GM23338 (cell line): ENCODE measurements at regions not wholly inside any gene's neighbourhood (a gene's known extent, or its start where the extent isn't known, plus 50 kb on each side); places are given as distances from the start of the nearest gene placed in this dataset.

Experiments used
- ATAC-seq: fragments of 200-7000 bp; cut with Tn5 transposase; 3 replicates; pipeline ENCODE4 v1.9.1; 2020
- DNase-seq: peaks from one replicate; pipeline ENCODE4 v3.0.0-alpha.2; 2015; ENCODE audit warnings: low spot score
- H2AFZ ChIP-seq: fragments of 200-600 bp; sonication (generic); 2 replicates; pipeline ENCODE4 v1.8.0; 2016; ENCODE audit warnings: antibody characterized with exemption, mild to moderate bottlenecking, moderate library complexity
- H3F3A ChIP-seq: fragments of 200-600 bp; sonication (generic); replicated peaks from 2 replicates; pipeline ENCODE4 v1.8.0; 2017; ENCODE audit warnings: antibody characterized with exemption, mixed run types, low read depth
- H3K27ac ChIP-seq: fragments of 200-600 bp; sonication (generic); 2 replicates; pipeline ENCODE4 v1.6.1; 2016; ENCODE audit warnings: low read depth
- H3K27me3 ChIP-seq: fragments of 200-600 bp; sonication (generic); 2 replicates; pipeline ENCODE4 v1.8.0; 2016; ENCODE audit warnings: mild to moderate bottlenecking, mixed run types, moderate library complexity; ENCODE audit not compliant: insufficient read depth
- H3K36me3 ChIP-seq: fragments of 200-600 bp; sonication (generic); 2 replicates; pipeline ENCODE4 v1.8.0; 2016; ENCODE audit warnings: mild to moderate bottlenecking; ENCODE audit not compliant: insufficient read depth
- H3K4me1 ChIP-seq: fragments of 200-600 bp; sonication (generic); 2 replicates; pipeline ENCODE4 v1.8.0; 2016; ENCODE audit warnings: mild to moderate bottlenecking, moderate library complexity; ENCODE audit not compliant: insufficient read depth
- H3K4me2 ChIP-seq: fragments of 200-600 bp; sonication (generic); 2 replicates; pipeline ENCODE4 v1.7.1; 2017; ENCODE audit warnings: mixed run types
- H3K4me3 ChIP-seq: fragments of 200-600 bp; sonication (generic); 2 replicates; pipeline ENCODE4 v1.6.1; 2016; ENCODE audit warnings: mixed run types
- H3K79me2 ChIP-seq: fragments of 200-600 bp; sonication (generic); replicated peaks from 2 replicates; pipeline ENCODE4 v1.8.0; 2017; ENCODE audit warnings: mild to moderate bottlenecking; ENCODE audit not compliant: insufficient read depth
- H3K9me2 ChIP-seq: fragments of 200-600 bp; sonication (generic); 2 replicates; pipeline ENCODE4 v1.8.0; 2017; ENCODE audit not compliant: insufficient read depth
- H4K20me1 ChIP-seq: fragments of 200-600 bp; sonication (generic); replicated peaks from 2 replicates; pipeline ENCODE4 v1.8.0; 2017; ENCODE audit warnings: mild to moderate bottlenecking; ENCODE audit not compliant: insufficient read depth
- H3K27ac Mint-ChIP-seq: 2 replicates; pipeline ENCODE4 v1.8.0; 2020; ENCODE audit warnings: inconsistent platforms, mild to moderate bottlenecking, moderate library complexity, mixed read lengths
- H3K27me3 Mint-ChIP-seq: 3 replicates; pipeline ENCODE4 v1.8.0; 2022; ENCODE audit warnings: low read depth, mild to moderate bottlenecking, moderate library complexity, mixed read lengths, inconsistent platforms; ENCODE audit not compliant: insufficient read depth, poor library complexity
- H3K36me3 Mint-ChIP-seq: 3 replicates; pipeline ENCODE4 v1.8.0; 2021; ENCODE audit warnings: low read depth, mild to moderate bottlenecking, inconsistent platforms, moderate library complexity, mixed read lengths
- H3K4me1 Mint-ChIP-seq: 3 replicates; pipeline ENCODE4 v1.8.0; 2020; ENCODE audit warnings: mild to moderate bottlenecking, inconsistent platforms, mixed read lengths
- H3K4me3 Mint-ChIP-seq: 3 replicates; pipeline ENCODE4 v1.8.0; 2021; ENCODE audit warnings: moderate library complexity, mild to moderate bottlenecking, inconsistent platforms, mixed read lengths
- H3K9me3 Mint-ChIP-seq: 3 replicates; pipeline ENCODE4 v1.8.0; 2020; ENCODE audit warnings: moderate library complexity, mild to moderate bottlenecking, inconsistent platforms, mixed read lengths
- CREB1 ChIP-seq: fragments of 250-450 bp; sonication (Bioruptor Pico); IDR thresholded peaks from 2 replicates; pipeline ENCODE4 v1.5.0; 2020; ENCODE audit warnings: low read depth, mild to moderate bottlenecking, moderate library complexity
- EZH2 ChIP-seq: fragments of 200-600 bp; sonication (generic); IDR thresholded peaks from one replicate; pipeline ENCODE4 v1.8.0; 2017; ENCODE audit warnings: antibody characterized with exemption, mild to moderate bottlenecking, low read depth; ENCODE audit not compliant: unreplicated experiment
- EZH2phosphoT487 ChIP-seq: fragments of 200-600 bp; sonication (generic); IDR thresholded peaks from one replicate; pipeline ENCODE4 v1.8.1; 2018; ENCODE audit warnings: antibody characterized with exemption; ENCODE audit not compliant: unreplicated experiment
- JUNB ChIP-seq: IDR thresholded peaks from one replicate; pipeline ENCODE4 v1.6.1; 2016; ENCODE audit warnings: antibody characterized with exemption; ENCODE audit not compliant: unreplicated experiment
- NANOG ChIP-seq: IDR thresholded peaks from 2 replicates; pipeline ENCODE4 v1.6.1; 2016; ENCODE audit warnings: antibody characterized with exemption, borderline replicate concordance
- POLR2AphosphoS5 ChIP-seq: IDR thresholded peaks from 2 replicates; pipeline ENCODE4 v1.6.1; 2016; ENCODE audit warnings: antibody characterized with exemption, low read depth
- STAT1 ChIP-seq: IDR thresholded peaks from one replicate; pipeline ENCODE4 v1.6.1; 2016; ENCODE audit warnings: antibody characterized with exemption; ENCODE audit not compliant: unreplicated experiment
- ZNF114 ChIP-seq: fragments of 250-450 bp; sonication (Bioruptor Pico); IDR thresholded peaks from 2 replicates; pipeline ENCODE4 v1.5.0; 2020; ENCODE audit warnings: mild to moderate bottlenecking, moderate library complexity
- ZNF331 ChIP-seq: fragments of 250-450 bp; sonication (Bioruptor Pico); IDR thresholded peaks from 2 replicates; pipeline ENCODE4 v1.5.0; 2020; ENCODE audit warnings: low read depth, mild to moderate bottlenecking, moderate library complexity
- TF ChIP-seq, protein P1 (sequence below): IDR thresholded peaks from 2 replicates; pipeline ENCODE4 v1.6.1; 2016; ENCODE audit warnings: antibody characterized with exemption
- TF ChIP-seq, protein P2 (sequence below): fragments of 250-450 bp; sonication (Bioruptor Pico); IDR thresholded peaks from 2 replicates; pipeline ENCODE4 v1.5.0; 2020; ENCODE audit warnings: mild to moderate bottlenecking, moderate library complexity
- TF ChIP-seq, protein P3 (sequence below), 2 experiments: fragments of 200-600 bp in 1 of 2; sonication (generic) in 1 of 2; conservative IDR thresholded peaks; 2 replicates each; pipeline versions ENCODE4 v1.5.1 to v1.6.1; 2016 to 2017; ENCODE audit warnings: antibody characterized with exemption in 2 of 2, low read depth in 2 of 2, mild to moderate bottlenecking in 2 of 2, moderate library complexity in 1 of 2
- TF ChIP-seq, protein P4 (sequence below): IDR thresholded peaks from one replicate; pipeline ENCODE4 v1.6.1; 2018; ENCODE audit warnings: antibody characterized with exemption; ENCODE audit not compliant: unreplicated experiment

DNA sequence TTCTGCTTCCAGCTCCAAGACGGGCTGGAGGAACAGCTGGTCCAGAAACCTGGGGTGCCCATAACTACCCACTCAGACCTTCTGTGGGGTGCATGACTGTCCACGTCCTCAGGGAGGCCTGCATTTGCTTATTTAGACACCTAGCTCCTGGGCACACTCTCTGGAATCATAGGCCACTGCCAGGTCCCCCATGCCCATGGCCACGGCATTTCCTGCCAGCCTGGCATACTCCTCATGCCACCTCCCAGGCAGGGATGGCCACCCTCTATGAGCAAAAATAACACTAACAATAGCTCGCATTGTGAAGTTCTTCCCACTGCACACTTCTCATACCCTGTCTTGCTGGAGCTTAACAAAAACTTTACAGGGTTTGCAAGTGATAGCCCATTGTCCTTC is 166.9 kb upstream of the TPM1 start:
- H3K27ac ChIP-seq: no peak overlapping the region
- no peak for ATAC-seq

More for the DNA sequence above, 166.9 kb upstream of the TPM1 start:
- Histone ChIP-seq H3K79me2 (no peaks in the 10 kb centered on the region), H2AFZ (peak overlapping the region; percentile 90), H4K20me1 (no peaks in the 10 kb centered on the region), H3K9me2 (no peaks in the 10 kb centered on the region), H3F3A (no peaks in the 10 kb centered on the region), H3K36me3 (no peaks in the 10 kb centered on the region; the same call in 1 of the 2 replicates), H3K27me3 (no peaks in the 10 kb centered on the region), H3K4me3 (no peak overlapping the region), H3K4me1 (no peaks in the 10 kb centered on the region), H3K4me2 (no peak overlapping the region)
- no peak for TF ChIP-seq CREB1 (CRISPR knock-in tag)
- no peak for TF ChIP-seq EZH2
- no peak for TF ChIP-seq JUNB
- TF ChIP-seq, protein P1, sequence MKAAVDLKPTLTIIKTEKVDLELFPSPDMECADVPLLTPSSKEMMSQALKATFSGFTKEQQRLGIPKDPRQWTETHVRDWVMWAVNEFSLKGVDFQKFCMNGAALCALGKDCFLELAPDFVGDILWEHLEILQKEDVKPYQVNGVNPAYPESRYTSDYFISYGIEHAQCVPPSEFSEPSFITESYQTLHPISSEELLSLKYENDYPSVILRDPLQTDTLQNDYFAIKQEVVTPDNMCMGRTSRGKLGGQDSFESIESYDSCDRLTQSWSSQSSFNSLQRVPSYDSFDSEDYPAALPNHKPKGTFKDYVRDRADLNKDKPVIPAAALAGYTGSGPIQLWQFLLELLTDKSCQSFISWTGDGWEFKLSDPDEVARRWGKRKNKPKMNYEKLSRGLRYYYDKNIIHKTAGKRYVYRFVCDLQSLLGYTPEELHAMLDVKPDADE: no peak
- TF ChIP-seq, protein P2, sequence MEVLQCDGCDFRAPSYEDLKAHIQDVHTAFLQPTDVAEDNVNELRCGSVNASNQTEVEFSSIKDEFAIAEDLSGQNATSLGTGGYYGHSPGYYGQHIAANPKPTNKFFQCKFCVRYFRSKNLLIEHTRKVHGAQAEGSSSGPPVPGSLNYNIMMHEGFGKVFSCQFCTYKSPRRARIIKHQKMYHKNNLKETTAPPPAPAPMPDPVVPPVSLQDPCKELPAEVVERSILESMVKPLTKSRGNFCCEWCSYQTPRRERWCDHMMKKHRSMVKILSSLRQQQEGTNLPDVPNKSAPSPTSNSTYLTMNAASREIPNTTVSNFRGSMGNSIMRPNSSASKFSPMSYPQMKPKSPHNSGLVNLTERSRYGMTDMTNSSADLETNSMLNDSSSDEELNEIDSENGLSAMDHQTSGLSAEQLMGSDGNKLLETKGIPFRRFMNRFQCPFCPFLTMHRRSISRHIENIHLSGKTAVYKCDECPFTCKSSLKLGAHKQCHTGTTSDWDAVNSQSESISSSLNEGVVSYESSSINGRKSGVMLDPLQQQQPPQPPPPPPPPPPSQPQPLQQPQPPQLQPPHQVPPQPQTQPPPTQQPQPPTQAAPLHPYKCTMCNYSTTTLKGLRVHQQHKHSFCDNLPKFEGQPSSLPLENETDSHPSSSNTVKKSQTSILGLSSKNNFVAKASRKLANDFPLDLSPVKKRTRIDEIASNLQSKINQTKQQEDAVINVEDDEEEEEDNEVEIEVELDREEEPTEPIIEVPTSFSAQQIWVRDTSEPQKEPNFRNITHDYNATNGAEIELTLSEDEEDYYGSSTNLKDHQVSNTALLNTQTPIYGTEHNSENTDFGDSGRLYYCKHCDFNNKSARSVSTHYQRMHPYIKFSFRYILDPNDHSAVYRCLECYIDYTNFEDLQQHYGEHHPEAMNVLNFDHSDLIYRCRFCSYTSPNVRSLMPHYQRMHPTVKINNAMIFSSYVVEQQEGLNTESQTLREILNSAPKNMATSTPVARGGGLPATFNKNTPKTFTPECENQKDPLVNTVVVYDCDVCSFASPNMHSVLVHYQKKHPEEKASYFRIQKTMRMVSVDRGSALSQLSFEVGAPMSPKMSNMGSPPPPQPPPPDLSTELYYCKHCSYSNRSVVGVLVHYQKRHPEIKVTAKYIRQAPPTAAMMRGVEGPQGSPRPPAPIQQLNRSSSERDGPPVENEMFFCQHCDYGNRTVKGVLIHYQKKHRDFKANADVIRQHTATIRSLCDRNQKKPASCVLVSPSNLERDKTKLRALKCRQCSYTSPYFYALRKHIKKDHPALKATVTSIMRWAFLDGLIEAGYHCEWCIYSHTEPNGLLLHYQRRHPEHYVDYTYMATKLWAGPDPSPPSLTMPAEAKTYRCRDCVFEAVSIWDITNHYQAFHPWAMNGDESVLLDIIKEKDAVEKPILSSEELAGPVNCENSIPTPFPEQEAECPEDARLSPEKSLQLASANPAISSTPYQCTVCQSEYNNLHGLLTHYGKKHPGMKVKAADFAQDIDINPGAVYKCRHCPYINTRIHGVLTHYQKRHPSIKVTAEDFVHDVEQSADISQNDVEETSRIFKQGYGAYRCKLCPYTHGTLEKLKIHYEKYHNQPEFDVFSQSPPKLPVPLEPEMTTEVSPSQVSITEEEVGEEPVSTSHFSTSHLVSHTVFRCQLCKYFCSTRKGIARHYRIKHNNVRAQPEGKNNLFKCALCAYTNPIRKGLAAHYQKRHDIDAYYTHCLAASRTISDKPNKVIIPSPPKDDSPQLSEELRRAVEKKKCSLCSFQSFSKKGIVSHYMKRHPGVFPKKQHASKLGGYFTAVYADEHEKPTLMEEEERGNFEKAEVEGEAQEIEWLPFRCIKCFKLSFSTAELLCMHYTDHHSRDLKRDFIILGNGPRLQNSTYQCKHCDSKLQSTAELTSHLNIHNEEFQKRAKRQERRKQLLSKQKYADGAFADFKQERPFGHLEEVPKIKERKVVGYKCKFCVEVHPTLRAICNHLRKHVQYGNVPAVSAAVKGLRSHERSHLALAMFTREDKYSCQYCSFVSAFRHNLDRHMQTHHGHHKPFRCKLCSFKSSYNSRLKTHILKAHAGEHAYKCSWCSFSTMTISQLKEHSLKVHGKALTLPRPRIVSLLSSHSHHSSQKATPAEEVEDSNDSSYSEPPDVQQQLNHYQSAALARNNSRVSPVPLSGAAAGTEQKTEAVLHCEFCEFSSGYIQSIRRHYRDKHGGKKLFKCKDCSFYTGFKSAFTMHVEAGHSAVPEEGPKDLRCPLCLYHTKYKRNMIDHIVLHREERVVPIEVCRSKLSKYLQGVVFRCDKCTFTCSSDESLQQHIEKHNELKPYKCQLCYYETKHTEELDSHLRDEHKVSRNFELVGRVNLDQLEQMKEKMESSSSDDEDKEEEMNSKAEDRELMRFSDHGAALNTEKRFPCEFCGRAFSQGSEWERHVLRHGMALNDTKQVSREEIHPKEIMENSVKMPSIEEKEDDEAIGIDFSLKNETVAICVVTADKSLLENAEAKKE (CRISPR knock-in tag): no peak
- no peak for TF ChIP-seq ZNF331
- TF ChIP-seq, protein P3, sequence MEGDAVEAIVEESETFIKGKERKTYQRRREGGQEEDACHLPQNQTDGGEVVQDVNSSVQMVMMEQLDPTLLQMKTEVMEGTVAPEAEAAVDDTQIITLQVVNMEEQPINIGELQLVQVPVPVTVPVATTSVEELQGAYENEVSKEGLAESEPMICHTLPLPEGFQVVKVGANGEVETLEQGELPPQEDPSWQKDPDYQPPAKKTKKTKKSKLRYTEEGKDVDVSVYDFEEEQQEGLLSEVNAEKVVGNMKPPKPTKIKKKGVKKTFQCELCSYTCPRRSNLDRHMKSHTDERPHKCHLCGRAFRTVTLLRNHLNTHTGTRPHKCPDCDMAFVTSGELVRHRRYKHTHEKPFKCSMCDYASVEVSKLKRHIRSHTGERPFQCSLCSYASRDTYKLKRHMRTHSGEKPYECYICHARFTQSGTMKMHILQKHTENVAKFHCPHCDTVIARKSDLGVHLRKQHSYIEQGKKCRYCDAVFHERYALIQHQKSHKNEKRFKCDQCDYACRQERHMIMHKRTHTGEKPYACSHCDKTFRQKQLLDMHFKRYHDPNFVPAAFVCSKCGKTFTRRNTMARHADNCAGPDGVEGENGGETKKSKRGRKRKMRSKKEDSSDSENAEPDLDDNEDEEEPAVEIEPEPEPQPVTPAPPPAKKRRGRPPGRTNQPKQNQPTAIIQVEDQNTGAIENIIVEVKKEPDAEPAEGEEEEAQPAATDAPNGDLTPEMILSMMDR (conservative IDR thresholded peaks at IDR 0.05; ENCODE audit: low read depth in 2 of 2): no peak
- TF ChIP-seq EZH2phosphoT487: no peak
- no peak for TF ChIP-seq NANOG
- TF ChIP-seq, protein P4, sequence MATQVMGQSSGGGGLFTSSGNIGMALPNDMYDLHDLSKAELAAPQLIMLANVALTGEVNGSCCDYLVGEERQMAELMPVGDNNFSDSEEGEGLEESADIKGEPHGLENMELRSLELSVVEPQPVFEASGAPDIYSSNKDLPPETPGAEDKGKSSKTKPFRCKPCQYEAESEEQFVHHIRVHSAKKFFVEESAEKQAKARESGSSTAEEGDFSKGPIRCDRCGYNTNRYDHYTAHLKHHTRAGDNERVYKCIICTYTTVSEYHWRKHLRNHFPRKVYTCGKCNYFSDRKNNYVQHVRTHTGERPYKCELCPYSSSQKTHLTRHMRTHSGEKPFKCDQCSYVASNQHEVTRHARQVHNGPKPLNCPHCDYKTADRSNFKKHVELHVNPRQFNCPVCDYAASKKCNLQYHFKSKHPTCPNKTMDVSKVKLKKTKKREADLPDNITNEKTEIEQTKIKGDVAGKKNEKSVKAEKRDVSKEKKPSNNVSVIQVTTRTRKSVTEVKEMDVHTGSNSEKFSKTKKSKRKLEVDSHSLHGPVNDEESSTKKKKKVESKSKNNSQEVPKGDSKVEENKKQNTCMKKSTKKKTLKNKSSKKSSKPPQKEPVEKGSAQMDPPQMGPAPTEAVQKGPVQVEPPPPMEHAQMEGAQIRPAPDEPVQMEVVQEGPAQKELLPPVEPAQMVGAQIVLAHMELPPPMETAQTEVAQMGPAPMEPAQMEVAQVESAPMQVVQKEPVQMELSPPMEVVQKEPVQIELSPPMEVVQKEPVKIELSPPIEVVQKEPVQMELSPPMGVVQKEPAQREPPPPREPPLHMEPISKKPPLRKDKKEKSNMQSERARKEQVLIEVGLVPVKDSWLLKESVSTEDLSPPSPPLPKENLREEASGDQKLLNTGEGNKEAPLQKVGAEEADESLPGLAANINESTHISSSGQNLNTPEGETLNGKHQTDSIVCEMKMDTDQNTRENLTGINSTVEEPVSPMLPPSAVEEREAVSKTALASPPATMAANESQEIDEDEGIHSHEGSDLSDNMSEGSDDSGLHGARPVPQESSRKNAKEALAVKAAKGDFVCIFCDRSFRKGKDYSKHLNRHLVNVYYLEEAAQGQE: no peak
- TF ChIP-seq STAT1: no peak
- no peak for TF ChIP-seq POLR2AphosphoS5
- no peak for TF ChIP-seq ZNF114 (CRISPR knock-in tag)
- Mint-ChIP-seq H3K27me3 (peaks cover 2% of the 10 kb centered on the region), H3K4me1 (peaks cover 34% of the 10 kb centered on the region), H3K9me3 (peaks cover 6% of the 10 kb centered on the region; the same call in 2 of the 3 replicates), H3K4me3 (no peak overlapping the region), H3K36me3 (no peaks in the 10 kb centered on the region), H3K27ac (no peak overlapping the region)
- no peak for DNase-seq
